Stimulated activated naive B cell treated with anti-CD40 and anti-IgM and Interleukin-4, amounts not matched to agents 10 μg/mL and 1 μg/mL and 100 μg/mL, for 72 hours (primary cell): ENCODE measurements at regions not wholly inside any gene's neighbourhood (a gene's known extent, or its start where the extent isn't known, plus 50 kb on each side); places are given as distances from the start of the nearest gene placed in this dataset.
"Not testable (repeated sequence)": the region's sequence is repeated elsewhere in the genome, so short reads cannot be mapped to it uniquely, and the experiment has no call there.

ENCODE experiments used
- ATAC-seq, 2 donors: fragments of 150-1000 bp; cut with Tn5 transposase; replicated peaks; 2 replicates each; pipeline ENCODE4 v1.10.0; 2021; ENCODE audit warnings: moderate library complexity in 1 of 2
- DNase-seq: peaks from one replicate; pipeline ENCODE4 v3.0.0; 2021
- H3K27ac Mint-ChIP-seq: one replicate; pipeline ENCODE4 v1.8.0; 2022; ENCODE audit warnings: mild to moderate bottlenecking, mixed read lengths
- H3K27me3 Mint-ChIP-seq, 2 donors: one replicate each; pipeline ENCODE4 v1.8.0; 2022; ENCODE audit warnings: mixed read lengths in 2 of 2
- H3K36me3 Mint-ChIP-seq, 2 donors: one replicate each; pipeline ENCODE4 v1.8.0; 2022; ENCODE audit warnings: mixed read lengths in 2 of 2, mild to moderate bottlenecking in 1 of 2
- H3K4me1 Mint-ChIP-seq, 2 donors: one replicate each; pipeline ENCODE4 v1.8.0; 2022; ENCODE audit warnings: mixed read lengths in 2 of 2, mild to moderate bottlenecking in 1 of 2
- H3K4me3 Mint-ChIP-seq, 2 donors: one replicate each; pipeline ENCODE4 v1.8.0; 2022; ENCODE audit warnings: mild to moderate bottlenecking in 2 of 2, mixed read lengths in 2 of 2, moderate library complexity in 1 of 2
- H3K9me3 Mint-ChIP-seq, 2 donors: one replicate each; pipeline ENCODE4 v1.8.0; 2022; ENCODE audit warnings: mixed read lengths in 2 of 2, mild to moderate bottlenecking in 1 of 2

- H3K27ac Mint-ChIP-seq, H3K9me3 Mint-ChIP-seq, H3K4me3 Mint-ChIP-seq, DNase-seq, ATAC-seq, H3K36me3 Mint-ChIP-seq: not testable (repeated sequence)
- Mint-ChIP-seq H3K4me1 (peaks cover 18 to 33% of the 10 kb centered on the region in 2 donors), H3K27me3 (peaks cover 29 to 30% of the 10 kb centered on the region in 2 donors)
Measured at GRCh38 chr13:109702030-109702597, 84.3 kb downstream of the IRS2 start.

DNA sequence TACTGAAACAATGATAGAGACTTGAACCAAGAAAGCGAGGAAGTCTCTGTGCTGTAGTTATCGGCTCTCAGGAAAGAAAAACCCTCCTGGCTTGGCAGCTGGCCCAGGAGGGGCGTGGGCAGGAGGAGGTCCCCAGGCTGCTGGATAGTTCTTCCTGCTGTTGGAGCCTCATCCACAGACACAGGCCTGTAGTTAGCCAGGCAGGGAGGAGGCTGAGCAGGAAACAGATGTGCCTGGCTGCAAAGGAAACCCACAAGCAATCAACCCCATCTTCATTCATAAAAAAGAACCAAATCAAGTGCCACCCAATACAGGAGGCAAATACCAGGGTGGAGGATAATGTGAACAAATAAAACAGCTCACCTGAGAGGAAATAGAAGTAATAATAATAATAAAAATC is 86.2 kb downstream of the IRS2 start:
- no peak for DNase-seq
- Mint-ChIP-seq H3K27ac (no peak overlapping the region), H3K36me3 (peaks cover 0 to 4% of the 10 kb centered on the region in 2 donors), H3K27me3 (peaks cover 12 to 18% of the 10 kb centered on the region in 2 donors), H3K9me3 (no peaks in the 10 kb centered on the region), H3K4me3 (no peak overlapping the region), H3K4me1 (peaks cover 14 to 17% of the 10 kb centered on the region in 2 donors)
- ATAC-seq = peak; percentile 16 to 29

- Mint-ChIP-seq H3K4me3 (no peak overlapping the region), H3K4me1 (peaks cover 10 to 12% of the 10 kb centered on the region in 2 donors), H3K27ac (no peak overlapping the region), H3K36me3 (peaks cover 0 to 4% of the 10 kb centered on the region in 2 donors), H3K27me3 (peaks cover 7 to 12% of the 10 kb centered on the region in 2 donors), H3K9me3 (no peaks in the 10 kb centered on the region)
- DNase-seq (no peak), ATAC-seq (no peak)
Measured at GRCh38 chr13:109699628-109700071, 86.7 kb downstream of the IRS2 start.

DNA sequence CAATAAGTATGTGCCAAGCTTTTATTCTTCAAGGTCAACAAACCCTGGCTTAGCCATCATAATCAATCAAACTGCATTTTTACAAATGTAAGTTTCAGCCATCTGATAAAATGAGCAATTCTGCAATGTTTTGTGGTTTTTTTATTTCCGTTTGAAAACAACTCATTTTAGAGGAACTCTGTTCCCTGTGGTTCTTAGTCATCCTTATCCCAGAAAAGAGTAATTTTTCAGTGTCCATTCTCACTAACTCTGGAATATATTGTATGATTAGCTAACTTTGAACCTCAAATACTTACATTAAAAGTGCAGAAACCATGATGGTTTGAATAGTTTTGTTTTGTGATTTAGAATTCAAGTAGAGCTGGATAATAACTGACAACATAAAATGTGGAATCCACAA is 87.6 kb downstream of the IRS2 start:
- Mint-ChIP-seq H3K27ac (no peak overlapping the region), H3K36me3 (no peaks in the 10 kb centered on the region), H3K9me3 (no peaks in the 10 kb centered on the region), H3K27me3 (peaks cover 0 to 4% of the 10 kb centered on the region in 2 donors), H3K4me1 (peaks cover 7 to 8% of the 10 kb centered on the region in 2 donors), H3K4me3 (no peak overlapping the region)
- no peak for DNase-seq
- ATAC-seq = no peak

- H3K27ac Mint-ChIP-seq = no peak overlapping the region
Measured at GRCh38 chr13:109697936-109698335, 88.4 kb downstream of the IRS2 start.

GRCh38 chr13:109695402-109696190 is 90.8 kb downstream of the IRS2 start:
- H3K27ac Mint-ChIP-seq = no peak overlapping the region
- DNase-seq (no peak), ATAC-seq (no peak)
- H3K36me3 Mint-ChIP-seq = no peaks in the 10 kb centered on the region
- H3K27me3 Mint-ChIP-seq = no peaks in the 10 kb centered on the region
- no peak overlapping the region for H3K4me3 Mint-ChIP-seq
- H3K4me1 Mint-ChIP-seq = peaks cover 6 to 7% of the 10 kb centered on the region in 2 donors
- no peaks in the 10 kb centered on the region for H3K9me3 Mint-ChIP-seq

More at GRCh38 chr13:109697936-109698335, 88.4 kb downstream of the IRS2 start:
- H3K36me3 Mint-ChIP-seq = no peaks in the 10 kb centered on the region
- ATAC-seq = no peak
- peaks cover 0 to 4% of the 10 kb centered on the region in 2 donors for H3K27me3 Mint-ChIP-seq
- H3K9me3 Mint-ChIP-seq = no peaks in the 10 kb centered on the region
- DNase-seq = no peak
- H3K4me3 Mint-ChIP-seq = no peak overlapping the region
- H3K4me1 Mint-ChIP-seq = peaks cover 7 to 8% of the 10 kb centered on the region in 2 donors

- Mint-ChIP-seq H3K9me3 (no peaks in the 10 kb centered on the region), H3K4me1 (peaks cover 0 to 1% of the 10 kb centered on the region in 2 donors), H3K27ac (no peak overlapping the region), H3K27me3 (no peaks in the 10 kb centered on the region), H3K4me3 (no peak overlapping the region), H3K36me3 (no peaks in the 10 kb centered on the region)
- no peak for DNase-seq
- no peak for ATAC-seq
Measured at GRCh38 chr13:109694972-109695371, 91.4 kb downstream of the IRS2 start.

DNA sequence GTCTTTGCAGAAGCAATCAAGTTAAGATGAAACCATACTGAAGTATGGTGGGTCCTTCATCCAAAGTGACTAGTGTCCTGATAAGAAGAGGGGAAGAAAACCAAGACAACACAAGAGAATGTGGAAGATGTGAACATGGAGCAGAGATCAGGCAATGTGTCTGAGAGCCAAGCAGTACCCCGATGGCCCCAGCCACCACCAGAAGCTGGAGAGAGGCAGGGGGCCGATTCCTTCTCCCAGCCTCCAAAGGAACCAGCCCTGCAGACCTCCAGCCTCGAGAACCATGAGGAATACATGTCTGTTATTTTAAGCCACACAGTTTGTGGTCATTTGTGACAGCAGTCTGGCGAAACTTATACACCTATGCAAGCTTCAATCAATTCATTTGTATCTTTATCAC is 93.2 kb downstream of the IRS2 start:
- H3K36me3 Mint-ChIP-seq = no peaks in the 10 kb centered on the region
- H3K9me3 Mint-ChIP-seq = no peaks in the 10 kb centered on the region
- H3K4me3 Mint-ChIP-seq = no peak overlapping the region
- no peak overlapping the region for H3K27ac Mint-ChIP-seq
- H3K27me3 Mint-ChIP-seq = no peaks in the 10 kb centered on the region
- ATAC-seq (no peak), DNase-seq (no peak)
- H3K4me1 Mint-ChIP-seq = no peaks in the 10 kb centered on the region

GRCh38 chr13:109691689-109692088 is 94.7 kb downstream of the IRS2 start:
- Mint-ChIP-seq H3K36me3 (no peaks in the 10 kb centered on the region), H3K27ac (no peak overlapping the region), H3K4me1 (no peaks in the 10 kb centered on the region), H3K9me3 (no peaks in the 10 kb centered on the region), H3K4me3 (no peak overlapping the region), H3K27me3 (no peaks in the 10 kb centered on the region)
- ATAC-seq = no peak
- no peak for DNase-seq

DNA sequence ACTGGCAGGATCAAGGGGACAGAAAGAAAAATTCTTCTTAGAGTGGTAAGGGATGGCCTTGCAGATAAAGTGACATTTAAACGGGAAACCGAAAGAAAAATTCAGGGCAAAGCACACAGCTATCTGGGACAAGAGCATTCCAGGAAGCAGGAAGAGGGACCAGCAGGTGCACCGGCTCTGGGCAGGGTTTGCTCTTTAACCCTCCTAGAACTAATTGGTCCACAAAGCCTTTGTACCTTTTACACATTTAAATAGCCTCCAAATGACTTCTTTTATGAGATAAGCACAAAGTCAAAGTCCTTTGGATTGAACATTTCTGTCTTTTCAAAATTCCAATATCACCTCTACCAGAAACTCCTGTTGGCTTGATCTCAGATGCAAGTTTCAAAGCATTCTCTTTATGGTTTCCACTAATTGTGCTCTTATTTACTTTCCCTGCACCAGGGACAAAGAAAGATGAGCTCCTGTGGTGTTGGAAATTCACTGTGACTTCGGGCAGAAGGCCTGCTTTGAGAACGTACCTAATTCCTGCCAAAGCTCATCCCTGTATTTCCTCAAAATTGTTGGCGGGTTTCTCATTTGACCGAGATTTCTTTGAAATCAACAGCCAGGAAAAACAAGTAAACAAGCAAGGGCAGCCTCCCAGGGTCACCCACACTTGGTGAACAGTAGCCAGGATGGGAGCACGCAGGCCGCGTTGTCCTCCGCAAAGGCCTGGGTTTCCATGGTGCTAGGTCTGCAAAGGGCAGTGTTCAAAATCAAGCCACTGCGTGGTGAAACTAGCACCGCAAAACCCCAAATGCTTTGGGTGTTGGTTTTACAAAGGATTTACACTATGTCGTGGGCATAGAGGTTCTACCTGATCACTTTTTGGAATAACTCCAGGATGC is 98.6 kb downstream of the IRS2 start:
- peaks cover 5 to 6% of the 10 kb centered on the region in 2 donors for H3K27me3 Mint-ChIP-seq
- no peaks in the 10 kb centered on the region for H3K36me3 Mint-ChIP-seq
- DNase-seq = no peak
- H3K27ac Mint-ChIP-seq = no peak overlapping the region
- H3K4me1 Mint-ChIP-seq = no peaks in the 10 kb centered on the region
- no peak overlapping the region for H3K4me3 Mint-ChIP-seq
- no peak for ATAC-seq
- no peaks in the 10 kb centered on the region for H3K9me3 Mint-ChIP-seq

DNA sequence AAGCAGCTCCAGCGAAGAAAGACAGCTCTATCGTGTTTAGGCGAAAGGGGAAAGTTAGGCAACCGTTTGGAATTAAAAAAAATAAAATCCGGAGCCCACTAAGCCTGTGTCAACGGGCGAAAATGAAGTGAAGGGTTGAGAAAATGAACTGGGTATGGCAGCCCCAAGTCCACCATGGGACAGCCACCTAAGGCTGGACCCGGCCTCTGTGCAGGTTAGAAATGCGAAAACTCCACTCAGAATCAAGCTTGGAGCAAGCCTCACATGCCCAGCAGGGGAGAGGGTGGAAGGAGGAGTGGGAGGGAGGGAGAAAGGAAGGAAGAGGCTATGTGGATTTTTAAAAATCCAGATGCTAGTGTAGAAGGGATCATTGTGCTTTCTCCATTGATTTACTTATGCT is 101.2 kb downstream of the IRS2 start:
- Mint-ChIP-seq H3K4me1 (no peaks in the 10 kb centered on the region), H3K4me3 (no peak overlapping the region), H3K27ac (no peak overlapping the region), H3K27me3 (peaks cover 6 to 8% of the 10 kb centered on the region in 2 donors), H3K36me3 (no peaks in the 10 kb centered on the region), H3K9me3 (no peaks in the 10 kb centered on the region)
- ATAC-seq (no peak), DNase-seq (no peak)

GRCh38 chr13:109684824-109685202 is 101.6 kb downstream of the IRS2 start:
- no peak for DNase-seq

GRCh38 chr13:109684084-109684823 is 102.1 kb downstream of the IRS2 start:
- H3K4me3 Mint-ChIP-seq = no peak overlapping the region
- ATAC-seq (no peak), DNase-seq (no peak)
- peaks cover 6 to 8% of the 10 kb centered on the region in 2 donors for H3K27me3 Mint-ChIP-seq
- H3K36me3 Mint-ChIP-seq = no peaks in the 10 kb centered on the region
- H3K27ac Mint-ChIP-seq = no peak overlapping the region
- no peaks in the 10 kb centered on the region for H3K4me1 Mint-ChIP-seq
- no peaks in the 10 kb centered on the region for H3K9me3 Mint-ChIP-seq

More at GRCh38 chr13:109684824-109685202, 101.6 kb downstream of the IRS2 start:
- H3K27me3 Mint-ChIP-seq = peaks cover 6 to 8% of the 10 kb centered on the region in 2 donors
- no peaks in the 10 kb centered on the region for H3K36me3 Mint-ChIP-seq
- no peaks in the 10 kb centered on the region for H3K9me3 Mint-ChIP-seq
- H3K4me1 Mint-ChIP-seq = no peaks in the 10 kb centered on the region
- no peak for ATAC-seq
- H3K4me3 Mint-ChIP-seq = no peak overlapping the region
- no peak overlapping the region for H3K27ac Mint-ChIP-seq
